HPDE6-E6E7 (cell line): ENCODE measurements at regions not wholly inside any gene's neighbourhood (a gene's known extent, or its start where the extent isn't known, plus 50 kb on each side); places are given as distances from the start of the nearest gene placed in this dataset.
"Not testable (repeated sequence)": the region's sequence is repeated elsewhere in the genome, so short reads cannot be mapped to it uniquely, and the experiment has no call there.

ENCODE experiments used
- DNase-seq: peaks from one replicate; pipeline ENCODE4 v3.0.0; 2011; ENCODE audit warnings: missing footprints; ENCODE audit errors: extremely low spot score

DNA sequence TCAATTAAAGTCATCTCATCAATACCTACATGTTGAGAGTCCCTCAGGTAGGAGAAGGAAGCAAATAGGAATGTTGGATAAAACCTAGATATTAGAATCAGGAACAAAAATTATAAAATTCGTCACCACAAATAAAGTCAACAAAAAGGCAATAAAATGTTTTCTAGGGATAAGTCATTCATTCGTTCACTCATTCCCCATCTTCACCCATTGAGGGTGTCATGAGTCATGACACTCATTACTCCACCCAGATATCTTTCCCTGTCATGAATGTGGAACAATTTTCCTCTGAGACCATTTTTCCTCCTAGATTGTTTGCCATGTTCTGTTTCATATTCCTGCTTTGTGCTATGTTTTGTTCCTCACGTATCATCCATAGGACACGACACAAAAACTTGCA is 50.9 kb upstream of the OLIG3 start:
- DNase-seq: no peak

DNA sequence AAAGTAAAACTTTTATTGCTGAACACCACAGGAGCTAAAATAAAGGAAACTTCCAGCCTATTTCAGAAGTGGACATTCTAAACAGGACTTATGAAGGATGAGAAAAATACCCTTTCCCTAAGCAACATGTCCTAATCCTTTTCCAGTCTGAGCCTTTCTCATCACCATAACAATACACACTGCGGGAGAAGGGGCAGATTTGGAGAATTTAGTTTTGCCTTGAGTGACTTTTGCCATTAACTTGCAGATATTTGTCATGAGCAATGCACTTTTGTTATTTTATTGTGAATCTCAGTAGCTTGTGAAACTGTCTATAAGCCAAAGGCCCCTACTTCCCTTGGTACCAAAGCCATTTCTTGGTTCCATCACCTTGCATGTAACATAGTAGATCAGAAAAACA is 53.0 kb upstream of the OLIG3 start:
- no peak for DNase-seq

DNA sequence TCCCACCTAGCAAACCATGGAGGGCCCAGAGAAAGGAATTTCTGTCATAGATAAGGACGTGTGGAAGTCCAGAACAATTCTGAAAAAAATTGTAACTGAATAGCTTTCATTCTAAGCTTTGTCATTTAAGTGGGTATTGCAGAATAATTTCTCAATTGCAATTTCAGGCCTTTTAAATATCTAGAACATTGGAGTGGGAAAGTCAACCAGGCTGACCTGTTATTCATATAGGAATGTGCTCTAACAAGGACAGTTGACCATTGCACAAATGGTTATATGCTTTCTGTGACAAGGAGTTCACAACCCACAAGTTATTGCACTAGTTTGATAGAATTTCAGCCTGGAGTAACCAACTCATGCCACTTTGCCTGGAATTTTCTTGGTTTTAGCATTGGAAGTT is 53.4 kb upstream of the OLIG3 start:
- no peak for DNase-seq

DNA sequence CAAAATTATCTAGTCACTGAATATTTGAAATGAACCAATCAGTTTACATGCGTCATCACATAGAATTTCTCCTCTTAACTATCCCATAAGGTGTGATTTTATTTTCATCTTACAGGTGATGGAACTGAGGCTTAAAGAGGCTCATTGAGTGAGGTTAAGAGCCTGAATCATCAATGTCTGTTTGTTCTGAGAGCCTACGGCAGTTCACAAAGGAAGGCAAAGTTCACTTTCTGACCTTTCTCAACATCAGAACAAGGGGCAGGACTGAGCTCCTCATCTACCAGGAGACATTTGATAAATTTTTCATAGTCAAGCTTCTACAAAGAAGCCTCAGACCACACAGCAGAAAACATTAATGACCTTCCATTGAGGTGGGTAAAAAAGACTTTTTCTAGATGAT is 54.9 kb upstream of the OLIG3 start:
- no peak for DNase-seq

DNA sequence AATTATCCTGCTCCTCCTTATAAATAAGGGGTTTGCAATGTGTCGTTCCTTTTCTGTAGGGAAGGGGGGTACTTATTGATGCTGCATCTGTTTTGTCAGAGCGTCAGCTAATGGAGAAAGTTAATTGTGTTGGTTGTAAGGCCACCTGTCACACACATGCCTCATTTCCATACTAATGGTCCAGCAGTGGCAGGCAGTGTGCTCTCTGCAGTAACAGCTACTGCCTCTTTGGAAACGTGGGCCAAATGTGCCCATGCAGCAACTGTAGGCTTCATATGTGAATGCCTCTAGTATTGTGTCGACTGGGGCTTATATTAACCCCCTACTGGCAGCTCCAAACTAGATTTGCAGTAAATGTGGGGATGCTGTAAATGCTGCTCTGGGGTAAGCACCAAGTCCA is 56.3 kb upstream of the OLIG3 start:
- no peak for DNase-seq

DNA sequence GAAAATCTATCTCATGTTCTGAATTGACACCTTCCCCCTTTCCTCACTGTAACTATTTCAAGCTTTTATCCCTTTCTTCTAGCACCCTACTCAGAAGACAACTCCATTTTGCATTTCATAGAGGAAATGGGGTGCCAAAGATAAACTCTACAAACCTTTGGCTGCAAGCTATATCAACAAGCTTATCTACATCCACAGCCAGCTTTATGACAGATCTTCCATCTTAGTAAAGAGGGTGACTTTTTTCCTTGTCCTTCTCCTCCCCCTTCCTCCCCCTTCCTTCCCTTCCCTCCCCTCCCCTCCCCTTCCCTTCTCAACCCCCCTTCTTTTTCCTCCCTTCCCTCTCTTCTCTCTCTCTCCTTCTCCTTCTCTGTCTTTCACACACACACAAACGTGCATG is 58.0 kb upstream of the OLIG3 start:
- DNase-seq: no peak

DNA sequence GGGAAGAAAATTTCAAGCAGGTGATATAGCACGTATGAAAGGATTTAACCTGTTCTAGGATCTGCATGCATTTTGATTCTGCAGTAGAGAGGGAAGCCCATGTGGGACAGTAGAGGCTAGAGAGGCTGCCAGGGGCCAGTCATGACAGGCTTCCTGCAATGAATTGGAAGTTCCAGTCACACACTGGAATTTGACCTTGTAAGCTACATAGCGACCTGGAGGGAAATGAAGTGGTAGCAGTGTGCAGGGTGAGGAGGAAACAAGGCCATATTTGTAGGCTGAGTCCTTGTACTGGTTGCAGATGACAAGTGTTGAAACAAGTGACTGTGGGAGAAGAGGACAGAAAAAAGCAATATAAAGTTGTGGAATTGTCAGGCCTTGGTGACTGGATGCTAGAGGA is 58.6 kb upstream of the OLIG3 start:
- no peak for DNase-seq

DNA sequence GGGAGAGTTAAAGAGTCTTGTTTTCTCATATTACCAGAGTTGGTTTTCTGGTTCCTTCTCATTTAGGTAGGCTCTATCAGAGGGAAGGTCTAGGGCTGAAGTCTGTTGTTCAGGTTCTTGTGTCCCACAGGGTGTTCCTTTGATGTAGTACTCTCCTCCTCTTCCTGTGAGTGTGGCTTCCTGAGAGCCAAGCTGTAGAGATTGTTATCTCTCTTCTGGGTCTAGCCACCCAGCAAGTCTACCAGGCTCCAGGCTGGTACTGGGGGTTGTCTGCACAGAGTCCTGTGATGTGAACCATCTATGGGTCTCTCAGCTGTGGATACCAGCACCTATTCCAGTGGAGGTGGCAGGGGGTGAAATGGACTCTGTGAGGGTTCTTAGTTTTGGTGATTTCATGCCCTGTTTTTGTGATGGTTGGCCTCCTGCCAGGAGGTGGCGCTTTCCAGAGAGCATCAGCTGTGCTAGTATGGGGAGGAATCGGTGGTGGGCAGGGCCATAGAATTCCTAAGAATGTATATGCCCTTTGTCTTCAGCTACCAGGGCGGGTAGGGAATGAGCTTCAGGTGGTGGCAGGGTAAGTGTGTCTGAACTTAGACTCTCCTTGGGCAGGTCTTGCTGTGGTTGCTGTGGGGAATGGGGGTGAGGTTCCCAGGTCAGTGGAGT is 65.5 kb upstream of the OLIG3 start:
- not testable (repeated sequence) for DNase-seq

DNA sequence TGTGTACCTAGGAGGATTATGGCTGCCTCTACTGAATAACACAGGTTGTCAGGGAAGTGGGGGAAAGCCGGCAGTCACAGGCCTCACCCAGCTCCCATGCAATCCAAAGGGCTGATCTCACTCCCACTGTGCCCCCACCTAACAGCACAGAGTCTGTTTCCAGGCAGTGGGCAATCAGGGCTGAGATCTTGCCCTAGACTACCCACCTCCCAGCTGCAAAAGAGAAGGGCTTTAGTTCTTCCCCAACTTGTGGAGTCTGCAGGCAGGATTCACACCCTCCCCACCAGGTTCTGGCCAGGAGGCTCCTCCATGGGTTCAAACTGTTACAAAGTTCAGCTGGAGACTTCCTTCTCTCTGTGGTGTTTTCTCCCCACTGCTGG is 66.0 kb upstream of the OLIG3 start:
- no peak for DNase-seq

DNA sequence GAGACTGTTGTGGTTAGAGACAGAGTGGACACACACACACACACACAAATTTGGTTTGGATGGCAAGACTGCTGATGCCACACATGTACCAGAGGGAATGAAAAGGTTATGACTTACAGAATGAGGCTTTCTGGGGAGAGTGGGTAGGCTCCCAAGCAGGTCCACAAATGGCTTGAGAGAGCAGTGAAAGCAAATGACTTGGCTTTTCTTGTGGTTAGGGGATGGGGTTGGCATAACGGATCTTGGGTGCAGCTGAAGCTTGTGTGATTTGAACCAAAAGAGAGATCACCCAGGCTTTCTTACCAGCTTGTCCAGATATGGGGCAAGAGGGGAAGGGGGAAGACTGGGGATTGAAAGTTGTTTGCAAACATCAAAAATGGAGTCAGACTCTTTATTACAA is 73.9 kb upstream of the OLIG3 start:
- no peak for DNase-seq

DNA sequence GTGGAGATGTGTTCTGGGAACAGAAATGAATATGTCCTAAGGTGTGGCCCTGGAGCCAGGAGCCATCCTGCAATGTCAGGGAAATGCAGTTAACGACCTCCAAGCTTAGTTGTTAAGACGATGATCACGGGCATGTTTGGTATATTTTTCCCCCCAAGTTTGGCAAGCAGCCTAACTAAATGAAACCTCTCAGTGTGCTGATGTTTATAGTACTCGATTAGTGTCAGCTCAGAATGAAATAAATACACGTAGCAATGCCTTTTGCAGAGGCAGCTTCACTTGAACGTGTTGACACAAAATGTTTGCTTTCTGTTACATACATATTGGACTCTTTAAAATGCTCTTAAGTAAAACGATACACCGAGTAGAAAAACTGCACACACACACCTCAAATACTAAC is 76.2 kb upstream of the OLIG3 start:
- no peak for DNase-seq

DNA sequence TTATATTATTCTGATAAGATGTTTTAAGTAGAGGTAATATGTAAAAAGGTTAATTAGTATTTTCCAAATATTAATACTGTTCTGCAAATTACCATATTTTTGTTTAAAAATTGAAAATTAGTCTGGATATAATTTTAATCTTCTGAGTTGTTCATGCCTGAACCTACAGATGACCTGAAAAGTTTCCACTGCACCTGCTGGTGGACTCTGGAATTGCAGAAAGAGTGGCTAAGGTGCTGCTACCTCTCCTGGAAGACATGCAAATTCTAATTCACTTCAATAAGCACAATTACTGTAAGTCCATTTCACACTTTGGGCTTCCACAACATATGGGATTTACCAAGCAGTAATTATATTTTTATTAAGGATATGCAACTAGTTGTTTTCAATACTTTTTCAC is 77.7 kb upstream of the OLIG3 start:
- no peak for DNase-seq

DNA sequence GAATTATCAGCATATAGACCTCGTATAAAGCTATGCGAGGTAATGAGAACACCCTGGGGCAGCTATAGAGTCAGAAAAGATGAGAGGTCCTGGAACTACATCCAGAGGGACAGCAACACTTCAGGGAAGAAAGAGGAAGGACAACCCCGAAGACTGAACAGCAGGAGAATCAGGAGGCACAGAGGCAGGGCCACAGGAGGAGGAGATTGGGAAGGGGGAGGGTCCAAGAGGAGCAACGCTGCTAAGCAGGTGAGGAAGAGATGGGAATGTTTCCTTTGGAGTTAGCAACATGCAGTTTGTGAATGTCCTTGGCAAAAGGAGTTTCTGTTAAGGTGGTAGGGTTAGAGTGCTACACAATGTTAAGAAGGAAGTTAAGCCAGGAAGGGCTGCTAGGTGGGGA is 79.5 kb upstream of the OLIG3 start:
- no peak for DNase-seq

DNA sequence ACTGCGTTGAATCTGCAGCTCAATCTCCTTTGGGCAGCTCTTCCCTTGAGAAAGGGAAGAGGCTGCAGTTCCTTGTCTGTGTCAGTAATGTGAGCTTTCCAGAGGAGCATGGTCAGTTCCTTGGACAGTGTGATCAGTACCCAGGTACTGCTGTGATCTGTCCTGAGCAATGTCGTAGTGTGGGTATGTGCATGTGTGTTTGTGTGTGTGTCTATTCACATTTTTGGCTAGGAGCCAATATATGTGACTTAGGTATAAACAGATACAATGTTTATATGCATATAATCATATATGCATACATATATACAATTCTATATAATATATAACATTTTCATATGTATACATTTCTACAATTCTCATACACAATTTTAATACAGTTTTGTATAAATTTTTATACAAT is 85.4 kb upstream of the OLIG3 start:
- DNase-seq: no peak

DNA sequence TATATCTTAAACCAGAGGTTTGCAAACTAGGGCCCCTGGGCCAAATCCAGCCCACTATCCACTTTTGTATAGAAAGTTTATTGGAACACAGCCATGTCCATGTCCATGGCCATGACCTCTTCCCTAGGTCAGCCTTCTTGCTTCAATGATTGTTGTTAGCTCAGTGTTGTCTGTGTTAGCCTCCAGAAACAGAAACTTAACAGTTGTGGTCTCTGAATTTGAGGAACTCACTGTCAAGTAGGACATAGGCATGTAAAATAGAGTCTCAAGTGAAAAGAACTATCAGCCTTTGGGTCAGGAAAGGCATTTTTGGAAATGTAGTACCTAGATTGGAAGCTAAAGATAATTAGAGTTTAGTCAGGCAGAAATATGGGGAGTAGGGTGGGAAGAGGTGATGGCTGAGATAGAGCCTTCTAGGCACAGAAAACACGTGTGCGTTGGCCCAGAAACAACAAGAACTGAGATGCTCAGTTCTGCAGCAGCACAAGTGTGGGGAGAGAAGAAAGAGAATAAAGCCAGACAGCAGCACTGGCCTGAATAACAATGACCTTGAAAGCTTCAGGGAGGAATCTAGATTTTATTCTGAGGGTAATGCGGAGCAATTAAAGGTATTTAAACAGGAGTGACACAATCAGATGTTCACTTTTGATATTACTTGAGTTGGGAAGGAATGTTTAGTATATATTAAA is 87.0 kb upstream of the OLIG3 start:
- DNase-seq: no peak

DNA sequence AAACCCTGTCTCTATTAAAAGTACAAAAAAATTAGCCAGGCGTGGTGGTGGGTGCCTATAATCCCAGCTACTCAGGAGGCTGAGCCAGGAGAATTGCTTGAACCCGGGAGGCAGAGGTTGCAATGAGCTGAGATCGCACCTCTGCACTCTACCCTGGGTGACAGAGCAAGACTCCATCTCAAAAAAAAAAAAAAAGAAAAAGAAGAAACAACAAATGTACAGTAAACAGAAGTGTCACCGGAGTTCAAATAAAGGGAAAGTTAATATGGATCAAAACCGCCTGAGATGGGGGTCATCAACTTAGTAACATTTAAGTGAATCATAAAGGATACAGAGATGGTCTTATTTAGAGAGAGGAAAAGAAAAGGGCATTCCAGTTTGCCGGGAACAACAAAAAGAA is 89.3 kb upstream of the OLIG3 start:
- DNase-seq: not testable (repeated sequence)

DNA sequence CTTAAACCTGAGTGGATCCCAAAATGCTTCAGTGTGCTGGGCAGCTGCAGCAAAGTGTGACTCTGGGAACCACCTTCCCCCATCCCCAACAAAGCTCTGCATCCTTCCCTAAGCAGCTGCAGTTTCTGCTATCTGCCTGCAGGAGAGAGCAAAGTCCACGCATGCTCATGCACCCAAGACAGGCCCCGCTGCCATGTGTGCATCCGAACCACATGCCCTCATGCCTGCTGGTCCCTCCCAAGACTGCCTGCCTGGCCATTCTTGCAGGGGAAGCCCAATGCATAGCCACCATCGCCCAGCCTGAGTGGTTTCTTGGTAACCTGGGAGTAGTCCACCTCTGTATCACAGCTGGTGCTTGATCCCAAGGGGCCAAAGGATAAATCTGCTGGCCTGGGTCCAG is 94.3 kb upstream of the OLIG3 start:
- no peak for DNase-seq

DNA sequence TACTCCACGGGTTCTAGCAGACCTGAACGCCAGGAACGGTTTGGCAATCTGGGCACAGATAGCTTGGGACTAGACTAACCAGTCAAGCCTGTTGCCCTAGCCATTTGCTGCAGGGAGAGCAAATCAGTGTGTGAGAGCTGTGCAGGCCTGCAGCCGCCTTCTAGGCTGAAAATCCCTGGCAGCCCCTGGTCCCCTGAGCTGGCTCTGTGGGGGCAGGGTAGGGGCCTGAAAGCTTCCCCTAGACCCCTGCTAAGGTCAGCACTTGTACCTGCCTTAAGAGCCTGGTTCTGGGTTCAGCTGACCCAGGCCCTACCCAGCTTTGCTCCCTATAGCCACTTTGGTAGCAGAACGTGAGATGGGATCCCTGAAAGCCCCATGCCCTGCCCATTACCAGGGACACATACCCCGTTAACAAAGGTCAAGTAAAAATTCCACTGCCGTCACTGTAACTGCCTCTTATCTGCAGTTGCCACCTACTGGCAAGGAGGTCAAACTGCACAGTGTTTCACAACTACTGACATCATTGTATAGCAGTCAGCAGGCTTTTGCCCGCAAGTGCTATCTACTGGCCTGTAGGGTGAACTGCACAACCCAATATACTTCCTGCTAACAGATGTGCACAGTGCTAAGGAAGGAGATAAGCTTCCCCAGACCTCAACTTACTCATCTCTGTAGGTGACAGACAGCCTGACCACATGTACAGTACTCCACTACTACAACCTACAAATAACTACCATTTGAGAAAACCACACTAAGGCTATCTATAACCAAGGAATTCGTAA is 95.1 kb upstream of the OLIG3 start:
- no peak for DNase-seq

DNA sequence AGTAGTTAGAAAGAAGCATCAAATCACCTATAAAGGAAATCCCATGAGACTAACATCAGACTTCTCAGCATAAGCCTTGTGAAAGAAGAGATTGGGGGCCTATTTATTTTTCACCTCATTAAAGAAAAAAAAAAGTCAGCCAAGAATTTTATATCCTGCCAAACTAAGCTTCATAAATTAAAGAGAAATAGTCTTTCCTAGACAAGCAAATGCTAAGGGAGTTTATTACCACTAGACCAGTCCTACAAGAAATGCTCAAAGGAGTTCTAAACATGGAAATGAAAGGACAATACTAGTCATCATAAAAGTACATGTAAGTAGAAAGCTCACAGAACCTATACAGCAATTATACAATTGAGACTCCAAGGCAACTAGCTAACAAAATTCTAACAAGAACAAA is 96.5 kb upstream of the OLIG3 start:
- no peak for DNase-seq

DNA sequence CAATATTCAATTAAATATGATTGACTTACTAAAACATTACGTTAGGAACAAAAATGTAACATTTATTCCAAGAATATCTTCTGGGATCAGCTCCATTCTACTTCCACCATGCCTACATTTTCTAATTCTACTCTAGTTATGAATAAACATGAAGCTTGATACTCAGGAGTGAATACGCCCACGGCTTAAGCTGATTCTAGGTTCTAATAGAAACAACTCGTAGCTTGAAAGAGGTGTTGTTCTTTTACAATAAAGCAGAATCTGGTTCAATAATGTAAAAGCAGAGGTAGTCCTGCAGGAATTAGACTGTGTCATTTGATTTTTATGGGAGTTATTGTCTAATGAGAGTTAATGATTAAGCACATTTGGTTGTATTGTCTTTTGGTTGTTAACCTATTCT is 107.3 kb upstream of the OLIG3 start:
- DNase-seq: no peak

DNA sequence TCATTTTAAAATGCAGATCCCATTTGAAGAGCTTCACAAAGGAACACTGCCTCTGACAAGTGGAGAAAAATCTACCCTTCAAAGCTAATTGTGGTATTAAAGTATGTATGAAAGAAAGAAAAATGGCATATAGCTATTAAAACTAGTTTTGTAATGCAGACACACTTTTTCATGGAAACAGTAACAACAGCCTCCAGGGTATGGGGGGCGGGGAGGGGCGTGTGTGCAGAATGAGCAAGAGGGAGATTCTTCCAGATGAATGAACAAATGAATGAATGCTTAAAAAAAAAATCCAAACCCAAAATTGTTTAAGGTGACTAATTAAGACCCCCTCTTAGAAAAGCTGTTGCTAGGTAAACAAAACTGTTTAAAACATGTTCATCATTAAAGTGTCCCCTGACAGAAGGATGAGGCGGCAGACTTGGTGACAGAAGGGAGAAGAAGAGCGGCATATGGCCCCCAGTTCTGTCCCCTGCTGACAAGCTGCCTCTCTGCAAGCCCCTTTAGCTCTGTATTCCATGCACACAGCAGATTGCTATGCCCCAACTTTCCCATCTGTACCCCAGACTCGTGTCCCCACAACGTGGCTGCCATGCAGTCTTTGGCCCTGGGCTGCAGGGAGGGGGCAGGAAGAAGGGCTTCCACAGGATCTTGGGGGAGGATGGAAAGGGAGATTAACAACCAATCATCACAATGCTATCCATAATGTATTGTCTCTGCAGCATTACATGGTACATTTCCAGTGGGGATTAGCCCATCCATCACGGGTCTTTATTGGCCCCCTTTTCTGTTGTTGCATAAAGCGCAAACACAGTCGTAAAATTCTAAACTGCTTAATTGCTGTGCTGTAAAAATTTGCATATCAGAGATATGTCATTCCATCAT is 108.4 kb upstream of the OLIG3 start:
- DNase-seq: no peak

DNA sequence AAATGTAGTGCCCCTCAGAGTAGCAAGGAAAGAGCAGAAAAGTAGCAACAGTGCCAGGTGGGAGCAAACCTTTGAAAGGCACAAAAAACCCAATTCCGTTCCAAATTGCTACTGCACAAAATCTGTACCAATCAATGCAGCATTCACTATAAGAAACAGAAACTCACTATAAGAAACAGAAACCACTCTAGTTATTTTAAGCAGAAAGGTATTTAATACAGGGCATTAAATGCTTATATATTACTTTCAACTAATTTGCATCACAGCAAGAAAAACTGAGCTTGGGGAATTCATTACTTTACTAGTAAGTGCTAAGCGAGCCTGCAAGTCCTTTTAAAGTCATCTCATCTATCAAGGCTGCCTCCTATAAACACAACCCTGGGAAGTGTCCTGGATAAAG is 116.5 kb upstream of the OLIG3 start:
- no peak for DNase-seq
